ENCODE measurements at regions not wholly inside any gene's neighbourhood (a gene's known extent, or its start where the extent isn't known, plus 50 kb on each side); places are given as distances from the start of the nearest gene placed in this dataset.
A peak's percentile ranks its signal among the peaks of the same experiment; 100 is the strongest.

DNA sequence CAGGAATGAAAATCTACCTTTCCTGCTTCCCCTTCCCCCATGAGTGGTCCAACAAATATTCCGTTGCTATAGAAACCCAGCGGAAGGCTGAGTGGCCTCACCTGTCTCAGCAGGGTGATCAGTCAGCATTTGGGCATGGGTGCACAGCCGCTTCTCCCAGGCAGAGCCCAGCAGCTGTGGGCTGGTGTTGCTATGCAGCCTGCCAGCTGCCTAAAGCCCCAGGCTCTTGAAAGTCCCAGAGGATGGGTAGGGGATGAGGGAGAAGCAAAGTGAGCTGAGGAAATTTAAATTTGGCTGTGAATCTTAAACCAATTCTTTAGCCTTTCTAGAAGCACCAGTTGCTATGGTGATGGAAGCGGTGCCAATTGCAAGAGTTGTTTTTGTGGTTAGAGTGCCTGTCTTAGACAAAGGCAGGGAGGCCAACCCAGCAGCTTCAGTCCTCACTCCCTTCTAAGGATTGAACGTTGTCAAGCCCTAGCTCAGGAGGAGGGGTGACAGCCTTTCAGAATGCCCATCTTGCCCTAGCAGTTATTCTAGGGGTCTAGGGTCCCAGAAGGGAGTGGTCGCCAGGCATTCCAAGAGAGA lies 151.5 kb upstream of the PITX1 start:
- Histone ChIP-seq H3K4me3 (ENCODE audit: severe bottlenecking) (no peak overlapping the region), H3K36me3 (ENCODE audit: low read depth) (no peaks in the 10 kb centered on the region), H3K27me3 (ENCODE audit: insufficient read depth, poor library complexity, severe bottlenecking) (no peaks in the 10 kb centered on the region), H3K9me3 (ENCODE audit: severe bottlenecking) (no peaks in the 10 kb centered on the region), H3K4me1 (ENCODE audit: insufficient read depth, poor library complexity, severe bottlenecking) (peaks cover 32% of the 10 kb centered on the region), H3K27ac (ENCODE audit: poor library complexity, severe bottlenecking) (peak overlapping the region; percentile 68)
- ATAC-seq (ENCODE audit: low read depth) (peak; percentile 26; the same call in 2 of the 3 replicates), DNase-seq (ENCODE audit: low spot score) (no peak)
- TF ChIP-seq, protein P1, sequence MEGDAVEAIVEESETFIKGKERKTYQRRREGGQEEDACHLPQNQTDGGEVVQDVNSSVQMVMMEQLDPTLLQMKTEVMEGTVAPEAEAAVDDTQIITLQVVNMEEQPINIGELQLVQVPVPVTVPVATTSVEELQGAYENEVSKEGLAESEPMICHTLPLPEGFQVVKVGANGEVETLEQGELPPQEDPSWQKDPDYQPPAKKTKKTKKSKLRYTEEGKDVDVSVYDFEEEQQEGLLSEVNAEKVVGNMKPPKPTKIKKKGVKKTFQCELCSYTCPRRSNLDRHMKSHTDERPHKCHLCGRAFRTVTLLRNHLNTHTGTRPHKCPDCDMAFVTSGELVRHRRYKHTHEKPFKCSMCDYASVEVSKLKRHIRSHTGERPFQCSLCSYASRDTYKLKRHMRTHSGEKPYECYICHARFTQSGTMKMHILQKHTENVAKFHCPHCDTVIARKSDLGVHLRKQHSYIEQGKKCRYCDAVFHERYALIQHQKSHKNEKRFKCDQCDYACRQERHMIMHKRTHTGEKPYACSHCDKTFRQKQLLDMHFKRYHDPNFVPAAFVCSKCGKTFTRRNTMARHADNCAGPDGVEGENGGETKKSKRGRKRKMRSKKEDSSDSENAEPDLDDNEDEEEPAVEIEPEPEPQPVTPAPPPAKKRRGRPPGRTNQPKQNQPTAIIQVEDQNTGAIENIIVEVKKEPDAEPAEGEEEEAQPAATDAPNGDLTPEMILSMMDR (IDR thresholded peaks at IDR 0.05; ENCODE audit: poor library complexity, severe bottlenecking) = no peak

DNA sequence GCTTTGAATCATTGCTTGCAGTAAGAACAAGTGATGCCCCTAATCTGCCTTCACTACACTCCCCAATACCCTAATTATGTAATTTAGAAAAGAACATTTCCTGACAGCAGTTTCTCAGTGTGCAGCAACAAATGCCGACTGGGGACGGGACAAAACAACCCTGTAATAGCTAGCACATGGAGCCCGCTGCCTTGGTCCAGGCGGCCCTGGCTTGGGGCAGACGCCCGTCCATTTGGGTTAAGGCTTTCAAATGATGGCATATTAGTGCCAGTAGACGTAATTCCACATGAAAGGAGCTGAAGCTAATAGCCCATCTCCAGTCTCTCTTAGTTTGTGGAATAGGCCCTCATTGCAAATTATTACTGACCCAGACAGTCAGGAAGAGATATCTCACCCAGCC lies 150.6 kb upstream of the PITX1 start:
- H3K9me3 ChIP-seq (ENCODE audit: severe bottlenecking) = no peaks in the 10 kb centered on the region
- H3K4me1 ChIP-seq (ENCODE audit: insufficient read depth, poor library complexity, severe bottlenecking) = peaks cover 29% of the 10 kb centered on the region
- H3K4me3 ChIP-seq (ENCODE audit: severe bottlenecking) = no peak overlapping the region
- no peaks in the 10 kb centered on the region for H3K27me3 ChIP-seq (ENCODE audit: insufficient read depth, poor library complexity, severe bottlenecking)
- ATAC-seq (ENCODE audit: low read depth) (no peak), DNase-seq (ENCODE audit: low spot score) (no peak)
- peak overlapping the region; percentile 68 for H3K27ac ChIP-seq (ENCODE audit: poor library complexity, severe bottlenecking)
- H3K36me3 ChIP-seq (ENCODE audit: low read depth) = no peaks in the 10 kb centered on the region
- TF ChIP-seq, protein P1 (IDR thresholded peaks at IDR 0.05; ENCODE audit: poor library complexity, severe bottlenecking) = no peak

DNA sequence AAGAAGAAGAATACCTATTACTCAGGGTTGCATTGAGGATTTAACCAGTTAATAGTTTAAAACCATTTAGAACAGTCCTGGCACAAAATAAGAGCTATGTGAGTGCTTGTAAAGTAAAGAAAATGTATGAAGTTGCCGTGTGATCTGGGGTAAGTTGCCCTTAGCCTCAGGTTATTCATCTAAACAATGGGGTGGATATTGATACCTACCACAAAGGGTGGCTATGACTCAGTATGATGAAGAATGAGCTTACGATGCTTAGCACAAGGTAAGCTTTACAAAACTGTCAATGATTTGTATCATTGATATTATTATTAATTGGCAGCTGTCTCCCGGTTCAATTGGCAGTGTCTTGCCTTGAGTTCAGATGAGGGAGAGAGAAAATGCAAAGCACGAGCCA lies 149.4 kb upstream of the PITX1 start:
- no peaks in the 10 kb centered on the region for H3K36me3 ChIP-seq (ENCODE audit: low read depth)
- no peak overlapping the region for H3K4me3 ChIP-seq (ENCODE audit: severe bottlenecking)
- ATAC-seq (ENCODE audit: low read depth) (no peak), DNase-seq (ENCODE audit: low spot score) (no peak)
- no peak overlapping the region for H3K27ac ChIP-seq (ENCODE audit: poor library complexity, severe bottlenecking)
- H3K9me3 ChIP-seq (ENCODE audit: severe bottlenecking) = no peaks in the 10 kb centered on the region
- TF ChIP-seq, protein P1 (IDR thresholded peaks at IDR 0.05; ENCODE audit: poor library complexity, severe bottlenecking) = no peak
- H3K4me1 ChIP-seq (ENCODE audit: insufficient read depth, poor library complexity, severe bottlenecking) = peaks cover 25% of the 10 kb centered on the region
- no peaks in the 10 kb centered on the region for H3K27me3 ChIP-seq (ENCODE audit: insufficient read depth, poor library complexity, severe bottlenecking)

DNA sequence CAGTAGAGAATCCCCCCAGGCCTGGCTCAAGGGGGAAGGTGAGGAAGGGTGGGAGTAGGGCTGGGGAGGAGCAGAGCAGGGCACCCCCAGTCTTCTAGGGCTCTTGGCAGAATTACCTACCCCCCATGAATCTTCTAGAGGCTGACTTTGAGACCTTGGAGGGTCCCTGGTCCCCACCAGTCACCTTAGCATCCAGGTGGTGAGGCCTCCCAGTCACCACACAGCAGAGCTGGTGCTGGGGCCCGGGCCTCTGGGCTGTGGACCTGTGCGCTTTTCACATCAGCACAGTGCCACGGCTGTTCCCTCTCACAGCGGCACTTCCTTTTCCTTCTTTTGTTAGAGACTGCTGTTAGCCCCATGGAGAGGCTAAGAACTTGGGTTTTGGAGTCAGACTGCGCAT lies 148.6 kb upstream of the PITX1 start:
- Histone ChIP-seq H3K27me3 (ENCODE audit: insufficient read depth, poor library complexity, severe bottlenecking) (no peaks in the 10 kb centered on the region), H3K9me3 (ENCODE audit: severe bottlenecking) (no peaks in the 10 kb centered on the region), H3K4me1 (ENCODE audit: insufficient read depth, poor library complexity, severe bottlenecking) (peaks cover 22% of the 10 kb centered on the region), H3K36me3 (ENCODE audit: low read depth) (no peaks in the 10 kb centered on the region), H3K27ac (ENCODE audit: poor library complexity, severe bottlenecking) (no peak overlapping the region), H3K4me3 (ENCODE audit: severe bottlenecking) (no peak overlapping the region)
- no peak for DNase-seq (ENCODE audit: low spot score)
- TF ChIP-seq, protein P1 (IDR thresholded peaks at IDR 0.05; ENCODE audit: poor library complexity, severe bottlenecking) = no peak
- ATAC-seq (ENCODE audit: low read depth) = no peak

DNA sequence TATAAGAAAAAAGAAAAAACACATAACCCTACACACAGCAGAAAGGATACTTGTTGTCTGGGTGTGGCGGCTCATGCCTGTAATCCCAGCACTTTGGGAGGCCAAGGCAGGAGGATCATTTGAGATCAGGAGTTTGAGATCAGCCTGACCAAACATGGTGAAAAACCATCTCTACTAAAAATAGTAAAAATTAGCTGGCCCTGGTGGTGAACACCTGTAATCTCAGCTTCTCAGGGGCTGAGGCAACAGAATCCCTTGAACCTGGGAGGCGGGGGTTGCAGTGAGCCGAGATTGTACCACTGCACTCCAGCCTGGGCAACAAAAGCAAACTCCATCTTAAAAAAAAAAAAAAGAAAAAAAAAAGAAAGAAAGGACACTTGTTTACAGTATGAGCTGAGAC lies 147.6 kb upstream of the PITX1 start:
- Histone ChIP-seq H3K9me3 (ENCODE audit: severe bottlenecking) (no peaks in the 10 kb centered on the region), H3K4me3 (ENCODE audit: severe bottlenecking) (no peak overlapping the region), H3K36me3 (ENCODE audit: low read depth) (no peaks in the 10 kb centered on the region), H3K4me1 (ENCODE audit: insufficient read depth, poor library complexity, severe bottlenecking) (peaks cover 15% of the 10 kb centered on the region), H3K27me3 (ENCODE audit: insufficient read depth, poor library complexity, severe bottlenecking) (no peaks in the 10 kb centered on the region), H3K27ac (ENCODE audit: poor library complexity, severe bottlenecking) (no peak overlapping the region)
- ATAC-seq (ENCODE audit: low read depth) = no peak
- TF ChIP-seq, protein P1 (IDR thresholded peaks at IDR 0.05; ENCODE audit: poor library complexity, severe bottlenecking) = no peak
- no peak for DNase-seq (ENCODE audit: low spot score)

Measured in RWPE2 (cell line).